Testis (tissue), 2 donors: ENCODE measurements at regions not wholly inside any gene's neighbourhood (a gene's known extent, or its start where the extent isn't known, plus 50 kb on each side); places are given as distances from the start of the nearest gene placed in this dataset.

Source experiments
- POLR2A ChIP-seq: fragments of 450-650 bp; IDR thresholded peaks from one replicate; pipeline ENCODE4 v1.6.1; 2017; ENCODE audit warnings: antibody characterized with exemption, mild to moderate bottlenecking, moderate library complexity
- TF ChIP-seq, protein P1 (sequence below), 3 experiments: fragments of 450-650 bp in 2 of 3; fragments of 200-600 bp in 1 of 3; sonication (generic) in 1 of 3; IDR thresholded peaks; one replicate each; pipeline ENCODE4 v1.5.1; 2016 to 2019; ENCODE audit warnings: antibody characterized with exemption in 3 of 3, mild to moderate bottlenecking in 2 of 3, moderate library complexity in 1 of 3

DNA sequence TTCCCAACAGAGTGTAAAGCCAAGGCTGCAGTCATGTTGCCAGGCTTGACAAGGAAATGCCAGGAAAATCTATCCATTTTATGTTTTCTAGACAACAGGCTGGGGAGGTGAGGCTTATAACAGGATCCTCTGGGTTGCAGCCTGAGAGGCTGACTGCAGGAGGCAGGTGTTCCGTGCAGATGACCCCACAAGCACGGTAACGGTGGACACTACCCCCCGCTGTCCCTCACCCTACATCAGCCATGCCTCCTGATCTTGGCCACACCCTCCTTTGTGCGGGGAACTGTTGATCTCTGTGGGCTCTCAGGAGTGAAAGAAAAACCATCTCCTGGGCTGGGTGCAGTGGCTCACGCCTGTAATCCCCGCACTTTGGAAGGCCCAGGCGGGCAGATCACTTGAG, 68.0 kb upstream of the ADPGK start:
- TF ChIP-seq, protein P1, sequence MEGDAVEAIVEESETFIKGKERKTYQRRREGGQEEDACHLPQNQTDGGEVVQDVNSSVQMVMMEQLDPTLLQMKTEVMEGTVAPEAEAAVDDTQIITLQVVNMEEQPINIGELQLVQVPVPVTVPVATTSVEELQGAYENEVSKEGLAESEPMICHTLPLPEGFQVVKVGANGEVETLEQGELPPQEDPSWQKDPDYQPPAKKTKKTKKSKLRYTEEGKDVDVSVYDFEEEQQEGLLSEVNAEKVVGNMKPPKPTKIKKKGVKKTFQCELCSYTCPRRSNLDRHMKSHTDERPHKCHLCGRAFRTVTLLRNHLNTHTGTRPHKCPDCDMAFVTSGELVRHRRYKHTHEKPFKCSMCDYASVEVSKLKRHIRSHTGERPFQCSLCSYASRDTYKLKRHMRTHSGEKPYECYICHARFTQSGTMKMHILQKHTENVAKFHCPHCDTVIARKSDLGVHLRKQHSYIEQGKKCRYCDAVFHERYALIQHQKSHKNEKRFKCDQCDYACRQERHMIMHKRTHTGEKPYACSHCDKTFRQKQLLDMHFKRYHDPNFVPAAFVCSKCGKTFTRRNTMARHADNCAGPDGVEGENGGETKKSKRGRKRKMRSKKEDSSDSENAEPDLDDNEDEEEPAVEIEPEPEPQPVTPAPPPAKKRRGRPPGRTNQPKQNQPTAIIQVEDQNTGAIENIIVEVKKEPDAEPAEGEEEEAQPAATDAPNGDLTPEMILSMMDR (IDR thresholded peaks at IDR 0.05): no peak
- TF ChIP-seq POLR2A: no peak
